CD1c-positive myeloid dendritic cell (primary cell): ENCODE measurements at regions not wholly inside any gene's neighbourhood (a gene's known extent, or its start where the extent isn't known, plus 50 kb on each side); places are given as distances from the start of the nearest gene placed in this dataset.

Experiments
- DNase-seq: peaks from one replicate; pipeline ENCODE4 v3.0.0-alpha.2; 2016; ENCODE audit errors: extremely low spot score

DNA sequence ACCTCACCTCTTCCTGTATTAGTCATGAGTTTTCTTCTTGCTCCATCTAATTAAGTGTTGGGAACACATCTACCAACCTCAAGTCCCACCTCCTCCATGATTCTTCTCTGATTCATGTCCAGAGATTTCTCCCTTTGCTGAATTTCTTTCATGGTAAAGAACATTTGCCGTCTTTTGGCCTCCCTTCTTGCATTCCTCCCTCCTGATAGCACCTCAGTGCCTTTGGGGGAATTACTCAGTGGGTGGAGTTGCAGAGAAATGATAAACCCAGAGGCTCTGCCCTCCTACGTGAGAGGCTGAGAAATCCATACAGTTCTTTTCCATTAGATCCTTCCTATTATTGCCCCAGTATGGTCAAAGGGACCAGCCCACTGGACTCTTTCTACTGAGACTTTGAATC is 651.9 kb downstream of the SLC4A3 start:
- no peak for DNase-seq

DNA sequence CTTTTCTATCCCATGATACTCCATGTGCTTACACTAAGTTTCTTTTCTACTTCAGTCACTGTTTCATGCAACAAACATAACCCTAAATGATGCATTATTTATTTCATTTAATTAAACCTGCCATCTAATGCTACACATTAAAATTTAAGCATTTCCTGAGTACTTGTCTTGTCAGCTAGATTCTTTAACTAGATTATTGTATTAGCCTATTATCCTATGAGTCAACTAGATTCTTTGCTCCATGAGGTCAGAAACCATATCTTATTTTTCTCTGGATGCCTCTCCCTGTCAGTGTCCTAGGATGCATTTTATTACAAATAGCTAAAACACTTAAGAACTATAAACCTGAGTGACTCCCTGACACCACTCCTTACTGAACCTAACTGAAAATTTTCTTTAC is 652.4 kb downstream of the SLC4A3 start:
- DNase-seq: no peak

DNA sequence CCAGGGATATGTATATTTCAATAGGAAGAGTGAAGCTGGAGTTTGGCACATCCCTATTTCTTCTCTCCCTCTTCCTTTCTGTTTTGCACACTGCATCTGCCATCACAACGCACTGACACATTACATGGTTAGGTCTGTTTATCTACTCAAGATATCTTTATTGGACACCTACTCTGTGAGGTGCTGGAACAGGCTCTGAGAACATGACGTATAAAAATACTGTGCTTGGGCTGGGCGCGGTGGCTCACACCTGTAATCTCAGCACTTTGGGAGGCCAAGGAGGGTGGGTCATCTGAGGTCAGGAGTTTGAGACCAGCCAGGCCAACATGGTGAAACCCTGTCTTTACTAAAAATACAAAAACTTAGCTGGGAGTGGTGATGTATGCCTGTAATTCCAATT is 653.3 kb downstream of the SLC4A3 start:
- DNase-seq: no peak

DNA sequence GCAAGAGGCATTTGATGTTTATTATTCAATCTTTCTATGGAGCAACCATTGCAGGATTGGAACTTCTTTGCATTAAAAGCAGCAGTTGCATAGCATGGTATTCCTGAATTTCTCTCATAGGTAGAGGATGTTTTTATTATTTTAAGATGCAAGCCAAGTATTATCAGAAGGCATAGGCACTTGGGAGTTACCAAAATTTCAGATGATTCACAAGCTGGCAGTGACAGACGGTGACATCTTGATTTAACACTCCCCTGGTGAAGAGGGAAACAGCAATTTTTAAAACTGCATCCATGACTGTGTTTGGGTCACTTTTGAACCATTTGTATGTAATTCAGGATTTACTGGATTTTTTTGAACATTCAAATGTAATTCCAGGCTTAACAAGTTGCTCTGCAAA is 654.3 kb downstream of the SLC4A3 start:
- no peak for DNase-seq

DNA sequence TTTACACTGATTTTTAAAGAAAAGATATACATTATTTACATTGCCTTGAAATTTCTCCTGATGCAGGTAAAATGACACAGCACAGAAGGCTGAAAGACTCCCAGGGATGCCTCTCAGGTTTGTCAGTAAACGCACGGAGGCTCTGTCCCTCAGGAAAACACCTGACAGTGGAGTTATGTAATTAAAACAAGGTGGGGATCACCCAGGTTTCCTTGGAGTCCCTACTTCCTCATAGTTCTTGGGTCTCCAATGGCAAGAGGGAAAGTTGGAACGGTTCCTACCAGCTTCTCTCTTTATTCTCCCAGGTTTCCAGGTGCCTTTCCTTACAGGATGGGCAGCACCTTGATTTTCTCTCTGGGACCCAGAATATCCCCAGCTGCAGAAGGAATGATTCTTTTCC is 654.8 kb downstream of the SLC4A3 start:
- no peak for DNase-seq

DNA sequence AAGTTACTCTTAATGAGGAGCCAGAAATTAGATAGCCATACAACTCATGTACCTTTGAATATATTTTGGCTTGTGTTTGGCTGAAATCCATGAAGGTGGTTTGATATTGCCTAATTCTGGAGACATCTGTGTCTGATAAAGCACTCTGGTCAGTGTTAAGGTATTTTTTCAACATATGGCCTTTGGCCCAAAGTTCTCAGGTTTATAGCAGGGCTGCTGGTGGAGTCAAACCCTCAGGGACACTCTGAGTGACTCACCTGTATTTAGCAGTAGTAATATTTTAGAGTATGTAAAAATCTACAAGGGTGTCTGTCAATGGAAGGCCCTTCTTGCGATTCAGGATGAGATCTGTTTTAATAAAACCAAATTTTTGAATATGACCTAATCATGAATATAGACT is 666.5 kb downstream of the SLC4A3 start:
- DNase-seq: no peak

- DNase-seq: no peak
Measured at GRCh38 chr2:220296174-220296573, 668.7 kb downstream of the SLC4A3 start.

- no peak for DNase-seq
Measured at GRCh38 chr2:220297093-220297492, 669.7 kb downstream of the SLC4A3 start.

- no peak for DNase-seq
Measured at GRCh38 chr2:220300806-220301205, 673.4 kb downstream of the SLC4A3 start.

GRCh38 chr2:220302756-220303155 is 675.3 kb downstream of the SLC4A3 start:
- no peak for DNase-seq

- no peak for DNase-seq
Measured at GRCh38 chr2:220309215-220309614, 681.8 kb downstream of the SLC4A3 start.

GRCh38 chr2:220310451-220310861 is 683.0 kb downstream of the SLC4A3 start:
- no peak for DNase-seq

- DNase-seq: no peak
Measured at GRCh38 chr2:220315098-220315823, 687.8 kb downstream of the SLC4A3 start.

GRCh38 chr2:220318037-220318436 is 690.6 kb downstream of the SLC4A3 start:
- DNase-seq: no peak

GRCh38 chr2:220318508-220318907 is 691.1 kb downstream of the SLC4A3 start:
- DNase-seq: no peak

DNA sequence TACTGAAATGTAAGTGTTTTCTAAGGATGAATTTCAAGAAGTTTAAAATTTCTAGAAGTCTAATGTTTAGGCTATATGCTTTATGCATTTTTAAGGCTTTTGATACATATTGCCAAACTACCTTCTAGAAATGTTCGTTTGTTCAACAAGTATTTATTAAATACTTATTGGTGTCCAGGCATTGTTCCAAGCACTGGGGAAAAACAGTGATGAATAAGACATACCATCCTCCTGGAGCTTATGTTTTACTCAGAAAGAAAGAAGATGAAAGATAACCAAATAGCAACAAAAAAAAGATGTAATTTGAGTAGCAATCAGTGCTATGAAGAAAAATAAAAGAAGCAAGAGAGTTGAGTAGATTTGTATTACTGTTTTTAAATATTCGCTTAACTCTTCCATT is 692.9 kb downstream of the SLC4A3 start:
- DNase-seq: no peak

GRCh38 chr2:220332886-220333285 is 705.5 kb downstream of the SLC4A3 start:
- DNase-seq: no peak

- no peak for DNase-seq
Measured at GRCh38 chr2:220334210-220334609, 706.8 kb downstream of the SLC4A3 start.

DNA sequence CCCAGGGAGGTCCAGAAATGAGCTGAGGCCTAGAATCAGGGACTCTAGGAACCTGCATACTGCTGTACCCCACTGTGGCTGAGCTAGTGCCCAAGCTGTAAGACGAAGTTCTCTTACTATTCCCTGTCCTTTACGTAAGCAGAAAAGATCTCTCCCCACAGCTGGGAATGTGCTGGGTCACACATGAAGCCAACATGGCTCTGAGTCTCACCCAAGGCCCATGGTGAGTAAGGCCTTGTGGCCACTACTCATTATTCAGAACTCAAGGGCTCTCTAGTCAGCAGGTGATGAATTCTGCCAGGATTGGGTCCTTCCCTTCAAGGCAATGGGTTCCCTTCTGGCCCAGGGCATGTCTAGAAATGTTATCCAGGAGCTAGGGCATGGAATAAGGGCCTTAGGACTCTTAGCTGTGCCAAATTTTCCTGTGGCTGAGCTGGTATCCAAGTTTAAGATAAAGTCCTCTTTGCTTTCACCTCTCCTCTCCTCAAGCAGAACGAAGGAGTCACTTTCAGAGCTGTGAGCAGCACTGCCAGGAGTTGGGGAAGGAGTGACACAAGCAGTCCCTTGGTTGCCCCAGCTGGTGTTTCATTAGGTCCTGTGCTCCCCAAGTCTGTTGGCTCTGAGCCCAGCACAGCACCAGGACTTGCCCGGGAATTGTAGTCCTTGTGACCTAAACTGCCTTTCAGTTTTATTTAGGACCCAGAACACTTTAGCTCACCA is 707.6 kb downstream of the SLC4A3 start:
- DNase-seq: no peak

DNA sequence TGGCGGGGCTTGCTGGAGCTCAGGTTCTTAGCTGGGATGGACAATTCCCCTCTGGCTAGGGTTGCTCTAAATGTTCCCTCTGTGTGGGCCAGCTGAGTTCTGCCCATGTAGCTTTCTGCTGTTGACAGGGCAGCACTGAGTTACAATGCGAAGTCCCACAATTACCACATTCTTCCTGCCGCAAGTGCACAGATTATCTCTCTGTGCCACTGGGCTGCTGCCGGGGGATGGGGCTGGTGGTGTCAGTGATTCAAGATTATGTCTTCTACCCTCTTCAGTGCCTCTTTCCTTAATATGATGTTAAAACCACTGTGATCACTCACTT is 708.1 kb downstream of the SLC4A3 start:
- DNase-seq: no peak

DNA sequence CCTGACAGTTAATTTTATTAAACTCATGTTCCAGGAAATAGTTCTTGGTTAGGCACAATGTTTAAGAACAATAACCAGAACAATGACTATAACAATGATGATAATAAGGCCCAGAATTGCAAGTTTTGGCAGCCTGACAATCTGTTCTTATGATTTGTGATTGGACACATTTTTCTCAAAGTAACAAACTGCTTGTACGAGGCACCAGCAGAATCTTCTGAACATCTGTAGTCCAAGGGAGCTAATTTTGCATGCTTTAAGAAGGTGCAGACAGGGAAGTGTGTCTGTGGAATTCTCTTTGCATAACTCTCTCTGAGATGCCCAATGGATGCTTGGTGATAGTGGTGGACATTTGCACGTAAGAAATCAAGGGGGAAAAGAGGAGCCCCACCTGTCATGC is 709.3 kb downstream of the SLC4A3 start:
- DNase-seq: no peak

DNA sequence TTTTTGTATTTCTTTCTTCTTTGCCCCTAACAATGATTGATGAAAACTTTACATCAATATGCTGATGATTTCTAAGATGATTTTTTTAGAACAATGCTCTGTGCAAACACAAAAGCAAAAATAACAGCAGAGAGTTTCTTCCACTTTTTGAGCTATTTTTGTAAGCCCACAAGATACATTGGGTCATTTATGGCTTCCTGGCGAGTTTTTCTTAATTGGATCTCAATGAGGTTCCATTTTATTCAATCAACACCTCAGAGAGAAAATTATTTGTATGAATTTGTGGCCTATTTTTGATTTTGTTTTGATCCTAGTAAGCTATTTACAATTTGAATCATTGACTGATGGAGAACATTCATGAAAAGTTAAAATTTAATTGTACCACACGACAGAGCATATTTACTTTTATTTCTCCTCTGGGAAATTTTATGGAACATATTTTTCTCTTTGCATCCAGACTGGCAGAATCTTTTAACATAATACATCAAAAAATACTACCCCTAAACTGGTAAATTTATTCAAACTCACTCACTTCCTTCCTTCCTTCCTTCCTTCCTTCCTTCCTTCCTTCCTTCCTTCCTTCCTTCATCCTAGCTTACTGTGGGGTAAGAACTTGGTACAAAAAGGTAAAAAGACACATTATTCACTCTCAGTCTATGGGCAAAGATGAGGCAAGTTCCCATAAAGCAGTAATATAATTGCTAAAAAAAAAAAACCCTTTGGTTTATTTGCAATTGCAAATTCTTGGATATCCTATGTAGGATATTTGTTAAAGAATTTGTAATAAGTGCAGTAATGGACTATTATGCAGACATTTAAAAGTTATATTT is 710.4 kb downstream of the SLC4A3 start:
- no peak for DNase-seq

GRCh38 chr2:220341014-220341413 is 713.6 kb downstream of the SLC4A3 start:
- DNase-seq: no peak
